ENCODE measurements at regions not wholly inside any gene's neighbourhood (a gene's known extent, or its start where the extent isn't known, plus 50 kb on each side); places are given as distances from the start of the nearest gene placed in this dataset.

- no peak for DNase-seq (ENCODE audit: low spot score in 2 of 2)
- peaks cover 11% of the 10 kb centered on the region for H3K9me3 Mint-ChIP-seq
- H3K4me1 Mint-ChIP-seq = no peaks in the 10 kb centered on the region
- H3K36me3 Mint-ChIP-seq (ENCODE audit: insufficient read depth) = no peaks in the 10 kb centered on the region
- no peak overlapping the region for H3K27ac Mint-ChIP-seq (ENCODE audit: low read depth)
- no peak overlapping the region for H3K4me3 Mint-ChIP-seq
- no peaks in the 10 kb centered on the region for H3K27me3 Mint-ChIP-seq
- no peak for ATAC-seq (replicated peaks; ENCODE audit: extremely low read depth, poor library complexity, severe bottlenecking)
Measured at GRCh38 chr4:13977746-13978145, 350.2 kb upstream of the BOD1L1 start.

- Mint-ChIP-seq H3K4me3 (no peak overlapping the region), H3K36me3 (ENCODE audit: insufficient read depth) (no peaks in the 10 kb centered on the region)
Measured at GRCh38 chr4:13980317-13981310, 353.1 kb upstream of the BOD1L1 start.

GRCh38 chr4:13981499-13981898 is 354.0 kb upstream of the BOD1L1 start:
- Mint-ChIP-seq H3K4me1 (no peaks in the 10 kb centered on the region), H3K27me3 (no peaks in the 10 kb centered on the region), H3K4me3 (no peak overlapping the region), H3K36me3 (ENCODE audit: insufficient read depth) (no peaks in the 10 kb centered on the region), H3K9me3 (peaks cover 19% of the 10 kb centered on the region), H3K27ac (ENCODE audit: low read depth) (no peak overlapping the region)
- ATAC-seq (replicated peaks; ENCODE audit: extremely low read depth, poor library complexity, severe bottlenecking) = no peak
- DNase-seq (ENCODE audit: low spot score in 2 of 2) = no peak

More at GRCh38 chr4:13980317-13981310, 353.1 kb upstream of the BOD1L1 start:
- no peaks in the 10 kb centered on the region for H3K27me3 Mint-ChIP-seq
- H3K4me1 Mint-ChIP-seq = no peaks in the 10 kb centered on the region
- H3K9me3 Mint-ChIP-seq = peaks cover 19% of the 10 kb centered on the region
- ATAC-seq (replicated peaks; ENCODE audit: extremely low read depth, poor library complexity, severe bottlenecking) = no peak
- H3K27ac Mint-ChIP-seq (ENCODE audit: low read depth) = no peak overlapping the region
- no peak for DNase-seq (ENCODE audit: low spot score in 2 of 2)

GRCh38 chr4:13982010-13982409 is 354.5 kb upstream of the BOD1L1 start:
- H3K27ac Mint-ChIP-seq (ENCODE audit: low read depth) = no peak overlapping the region
- H3K36me3 Mint-ChIP-seq (ENCODE audit: insufficient read depth) = no peaks in the 10 kb centered on the region
- H3K4me3 Mint-ChIP-seq = no peak overlapping the region
- H3K27me3 Mint-ChIP-seq = no peaks in the 10 kb centered on the region
- ATAC-seq (replicated peaks; ENCODE audit: extremely low read depth, poor library complexity, severe bottlenecking) (no peak), DNase-seq (ENCODE audit: low spot score in 2 of 2) (no peak)
- H3K4me1 Mint-ChIP-seq = no peaks in the 10 kb centered on the region
- H3K9me3 Mint-ChIP-seq = peaks cover 17% of the 10 kb centered on the region

DNA sequence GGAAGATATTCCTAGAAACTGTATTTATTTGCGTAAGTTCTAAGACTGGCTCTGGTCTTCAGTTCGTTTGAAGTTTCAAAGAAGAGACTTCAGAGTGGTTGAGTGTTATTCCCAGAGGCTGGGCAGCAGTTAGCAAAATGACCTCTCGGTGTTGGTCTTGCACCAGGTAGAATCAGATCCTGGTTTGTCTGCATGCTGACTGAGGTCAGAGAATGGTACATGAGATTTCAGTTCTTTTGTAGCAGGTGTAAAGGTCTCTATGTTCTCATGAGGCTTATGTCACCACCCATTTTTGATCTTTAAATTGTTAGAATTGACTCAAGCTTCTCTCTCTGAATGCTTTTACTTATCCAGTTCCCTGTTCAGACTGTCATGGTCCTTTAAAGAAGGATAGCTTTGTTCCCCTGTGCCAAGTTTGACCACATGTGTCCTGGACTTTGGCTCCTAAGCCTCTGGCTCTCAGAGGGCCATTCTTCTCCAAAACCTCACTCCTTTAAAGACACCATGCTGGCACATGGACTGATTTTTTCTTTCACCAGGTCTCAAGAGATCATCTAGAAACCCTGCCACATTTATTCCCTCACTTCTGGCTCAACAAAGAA is 355.8 kb upstream of the BOD1L1 start:
- DNase-seq (ENCODE audit: low spot score in 2 of 2) = no peak
- no peaks in the 10 kb centered on the region for H3K27me3 Mint-ChIP-seq
- no peaks in the 10 kb centered on the region for H3K36me3 Mint-ChIP-seq (ENCODE audit: insufficient read depth)
- H3K4me3 Mint-ChIP-seq = no peak overlapping the region
- H3K27ac Mint-ChIP-seq (ENCODE audit: low read depth) = no peak overlapping the region
- H3K9me3 Mint-ChIP-seq = peaks cover 12% of the 10 kb centered on the region
- no peak for ATAC-seq (replicated peaks; ENCODE audit: extremely low read depth, poor library complexity, severe bottlenecking)
- no peaks in the 10 kb centered on the region for H3K4me1 Mint-ChIP-seq

DNA sequence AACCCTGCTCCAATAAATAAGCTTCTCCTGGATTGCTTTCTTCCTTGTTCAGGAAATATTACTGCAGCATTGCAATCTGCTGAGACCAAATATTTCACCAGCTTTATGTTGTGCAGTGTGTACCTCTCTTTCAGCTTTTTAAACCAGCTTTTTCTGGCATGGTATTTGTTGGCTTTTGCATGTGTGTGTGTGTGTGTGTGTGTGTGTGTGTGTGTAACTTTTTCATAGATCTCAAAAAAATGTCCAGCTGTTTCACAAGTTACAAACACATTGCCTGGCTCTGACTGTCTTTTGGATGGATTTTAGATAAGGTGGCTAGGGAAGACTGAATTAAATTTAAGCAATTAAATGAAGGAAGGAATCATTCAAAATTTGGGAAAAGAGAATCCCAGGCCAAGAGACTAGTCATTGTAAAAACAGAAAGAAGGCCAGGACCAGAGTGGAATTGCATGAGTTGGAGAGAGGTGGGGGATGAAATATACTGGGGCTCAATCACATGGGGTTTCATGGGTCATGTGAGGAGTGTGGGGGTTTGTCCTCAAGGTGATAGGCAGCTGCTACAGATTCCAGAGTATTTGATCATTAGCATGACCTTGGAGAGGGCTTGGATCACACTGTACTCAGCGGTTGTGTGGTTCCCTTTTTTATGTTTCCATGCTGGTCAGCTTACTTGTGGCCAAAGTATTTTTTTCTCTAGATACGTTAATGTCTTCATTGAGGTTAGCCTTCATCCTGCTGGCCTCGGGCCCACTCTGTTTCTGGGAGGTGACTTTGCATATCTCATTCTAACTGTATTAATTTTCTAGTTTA is 357.7 kb upstream of the BOD1L1 start:
- no peak overlapping the region for H3K4me3 Mint-ChIP-seq
- ATAC-seq (replicated peaks; ENCODE audit: extremely low read depth, poor library complexity, severe bottlenecking) (peak; percentile 24), DNase-seq (ENCODE audit: low spot score in 2 of 2) (no peak)
- no peaks in the 10 kb centered on the region for H3K36me3 Mint-ChIP-seq (ENCODE audit: insufficient read depth)
- H3K27me3 Mint-ChIP-seq = no peaks in the 10 kb centered on the region
- H3K27ac Mint-ChIP-seq (ENCODE audit: low read depth) = no peak overlapping the region
- peaks cover 12% of the 10 kb centered on the region for H3K9me3 Mint-ChIP-seq
- no peaks in the 10 kb centered on the region for H3K4me1 Mint-ChIP-seq

GRCh38 chr4:13985837-13986236 is 358.3 kb upstream of the BOD1L1 start:
- H3K9me3 Mint-ChIP-seq = peaks cover 12% of the 10 kb centered on the region

DNA sequence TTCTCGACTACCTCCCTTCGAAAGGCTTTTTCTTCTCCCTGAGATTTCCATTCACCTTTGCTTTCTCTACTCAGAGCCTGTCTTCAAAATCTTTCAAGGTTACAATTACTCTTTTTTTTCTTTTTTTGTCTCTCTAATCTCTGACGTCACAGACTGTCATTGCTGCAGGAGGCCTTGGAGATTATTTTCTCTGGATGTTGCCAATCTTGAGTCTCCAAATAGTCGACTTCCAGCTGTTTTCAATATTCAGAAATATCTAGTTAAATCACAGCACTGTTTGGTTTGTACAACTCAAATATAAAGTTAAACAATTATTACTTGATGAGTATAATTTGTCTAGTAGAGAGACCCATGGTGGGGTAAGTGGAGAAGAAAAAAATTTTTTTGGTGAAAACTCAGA is 359.0 kb upstream of the BOD1L1 start:
- Mint-ChIP-seq H3K27ac (ENCODE audit: low read depth) (no peak overlapping the region), H3K4me1 (no peaks in the 10 kb centered on the region), H3K36me3 (ENCODE audit: insufficient read depth) (no peaks in the 10 kb centered on the region), H3K9me3 (peaks cover 12% of the 10 kb centered on the region), H3K27me3 (no peaks in the 10 kb centered on the region), H3K4me3 (no peak overlapping the region)
- DNase-seq (ENCODE audit: low spot score in 2 of 2) (no peak), ATAC-seq (replicated peaks; ENCODE audit: extremely low read depth, poor library complexity, severe bottlenecking) (no peak)

More at GRCh38 chr4:13985837-13986236, 358.3 kb upstream of the BOD1L1 start:
- Mint-ChIP-seq H3K4me1 (no peaks in the 10 kb centered on the region), H3K36me3 (ENCODE audit: insufficient read depth) (no peaks in the 10 kb centered on the region), H3K27ac (ENCODE audit: low read depth) (no peak overlapping the region), H3K27me3 (no peaks in the 10 kb centered on the region), H3K4me3 (no peak overlapping the region)
- ATAC-seq (replicated peaks; ENCODE audit: extremely low read depth, poor library complexity, severe bottlenecking) (no peak), DNase-seq (ENCODE audit: low spot score in 2 of 2) (no peak)

DNA sequence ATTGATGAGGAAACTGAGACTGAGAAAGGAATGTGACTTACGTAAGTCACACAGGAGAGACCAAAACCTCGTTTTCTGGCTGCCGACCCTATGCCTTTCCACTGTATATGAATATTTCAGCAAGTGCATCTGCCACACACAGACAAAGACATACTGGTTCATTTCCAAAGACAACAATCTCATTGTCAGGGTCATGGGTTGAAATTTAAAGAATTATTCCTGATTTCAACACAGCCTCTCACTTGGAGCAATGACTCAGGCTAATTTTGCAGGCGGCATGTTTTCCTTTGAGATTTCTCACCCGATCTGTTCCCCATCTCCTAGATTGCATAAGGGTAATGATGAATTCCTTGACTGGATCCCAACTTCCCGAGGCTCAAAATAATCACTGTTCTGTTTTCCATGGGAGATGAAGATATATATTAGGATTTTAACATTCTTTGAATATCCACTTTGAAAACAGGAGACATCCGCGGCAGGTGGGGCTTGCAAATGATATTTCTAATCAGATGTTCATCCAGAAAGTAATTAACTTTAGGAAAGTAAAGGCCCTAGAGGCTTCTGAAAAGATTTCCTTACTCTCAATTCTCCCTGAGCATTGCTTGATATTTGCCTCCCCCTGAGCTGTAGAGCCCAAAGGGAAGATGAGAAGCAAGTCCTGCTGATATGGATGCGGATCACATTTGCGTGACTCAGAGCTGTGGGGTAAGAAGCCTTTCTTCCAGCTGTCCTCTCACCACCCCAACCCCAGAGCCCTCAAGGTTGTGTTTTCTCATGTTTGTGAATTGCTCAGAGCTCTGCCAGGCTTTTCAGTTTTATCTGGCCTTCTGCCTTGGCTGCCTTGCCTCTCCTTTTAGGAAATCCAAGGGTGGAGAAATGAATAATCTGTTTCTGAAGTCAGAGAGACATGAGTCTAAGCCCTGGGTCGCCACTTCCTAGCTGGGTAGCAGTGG is 361.1 kb upstream of the BOD1L1 start:
- H3K36me3 Mint-ChIP-seq (ENCODE audit: insufficient read depth) = no peaks in the 10 kb centered on the region
- H3K4me1 Mint-ChIP-seq = no peaks in the 10 kb centered on the region
- no peak for DNase-seq (ENCODE audit: low spot score in 2 of 2)
- no peak for ATAC-seq (replicated peaks; ENCODE audit: extremely low read depth, poor library complexity, severe bottlenecking)
- no peak overlapping the region for H3K4me3 Mint-ChIP-seq
- peaks cover 11% of the 10 kb centered on the region for H3K9me3 Mint-ChIP-seq
- H3K27ac Mint-ChIP-seq (ENCODE audit: low read depth) = no peak overlapping the region
- H3K27me3 Mint-ChIP-seq = no peaks in the 10 kb centered on the region

DNA sequence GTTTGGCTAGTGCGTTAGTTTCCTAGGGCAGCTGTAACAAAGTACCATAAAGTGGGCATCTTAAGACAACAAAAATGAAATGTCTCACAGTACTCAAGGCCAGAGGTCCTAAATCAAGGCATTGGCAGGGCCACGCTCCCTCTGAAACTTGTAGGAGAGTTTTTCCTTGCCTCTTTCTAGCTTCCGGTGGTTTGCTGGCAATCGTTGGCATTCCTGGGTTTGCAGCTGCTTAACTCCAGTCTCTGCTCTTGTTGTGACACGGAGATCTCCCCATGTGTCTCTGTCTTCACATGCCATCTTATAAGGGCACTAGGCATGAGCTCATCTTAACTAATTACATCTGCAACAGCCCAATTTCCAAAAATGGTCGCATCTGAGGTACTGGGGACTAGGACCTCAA is 362.0 kb upstream of the BOD1L1 start:
- Mint-ChIP-seq H3K36me3 (ENCODE audit: insufficient read depth) (no peaks in the 10 kb centered on the region), H3K27ac (ENCODE audit: low read depth) (no peak overlapping the region), H3K4me3 (no peak overlapping the region), H3K9me3 (peaks cover 5% of the 10 kb centered on the region), H3K27me3 (no peaks in the 10 kb centered on the region), H3K4me1 (no peaks in the 10 kb centered on the region)
- ATAC-seq (replicated peaks; ENCODE audit: extremely low read depth, poor library complexity, severe bottlenecking) (no peak), DNase-seq (ENCODE audit: low spot score in 2 of 2) (no peak)

DNA sequence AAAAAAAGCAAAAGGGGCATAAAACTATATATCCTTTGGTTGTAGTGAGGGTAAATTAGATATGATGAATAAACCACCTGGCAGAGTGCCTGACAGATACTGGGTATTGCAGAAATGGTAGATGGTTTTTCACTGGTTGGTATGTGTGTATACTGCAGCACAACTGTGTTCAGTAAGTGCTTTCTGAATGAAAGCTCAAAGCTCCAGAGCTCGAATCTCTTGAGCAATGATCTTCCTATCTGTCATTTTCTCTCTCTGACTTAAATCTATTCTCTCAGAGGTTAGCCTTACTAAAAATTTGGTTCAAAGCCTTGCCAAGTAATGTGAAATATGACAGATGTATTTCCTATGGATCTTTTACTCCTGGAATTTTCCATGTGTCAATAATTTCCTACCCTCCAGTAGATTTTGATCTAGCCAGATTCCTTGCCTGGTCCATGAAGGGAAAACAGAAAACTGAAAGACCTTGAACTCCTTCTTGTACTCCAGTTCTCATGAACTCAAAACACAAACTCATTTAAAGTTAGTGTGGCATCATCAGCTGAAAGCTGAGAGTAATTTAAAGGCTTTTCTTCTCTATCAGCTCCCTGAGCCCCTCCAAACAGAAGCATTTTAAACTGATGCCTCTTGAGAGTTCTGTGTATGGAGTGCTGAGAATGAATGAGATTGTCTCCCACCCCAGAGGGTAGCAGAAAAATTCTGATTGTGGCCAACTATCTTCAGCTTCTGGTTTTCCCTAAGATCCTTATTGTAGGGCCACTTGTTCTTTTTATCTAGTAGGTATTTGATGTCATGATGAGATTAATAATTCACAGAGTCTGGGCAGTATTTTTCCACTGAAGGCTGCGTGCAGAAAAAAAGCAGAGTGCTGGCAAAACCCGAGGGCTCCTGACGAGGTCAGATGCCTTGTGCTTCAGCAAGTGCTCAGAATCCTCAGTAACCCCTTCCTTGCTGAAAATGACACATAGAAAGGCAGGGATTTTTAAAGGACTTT is 363.4 kb upstream of the BOD1L1 start:
- no peak for ATAC-seq (replicated peaks; ENCODE audit: extremely low read depth, poor library complexity, severe bottlenecking)
- Mint-ChIP-seq H3K9me3 (peaks cover 5% of the 10 kb centered on the region), H3K27me3 (no peaks in the 10 kb centered on the region), H3K27ac (ENCODE audit: low read depth) (no peak overlapping the region), H3K4me3 (no peak overlapping the region), H3K36me3 (ENCODE audit: insufficient read depth) (no peaks in the 10 kb centered on the region), H3K4me1 (no peaks in the 10 kb centered on the region)
- DNase-seq (ENCODE audit: low spot score in 2 of 2) = no peak

Data from central memory CD8-positive, alpha-beta T cell (primary cell).